ENCODE measurements at regions not wholly inside any gene's neighbourhood (a gene's known extent, or its start where the extent isn't known, plus 50 kb on each side); places are given as distances from the start of the nearest gene placed in this dataset.

- Histone ChIP-seq H3K4me3 (no peak overlapping the region), H3K36me3 (no peaks in the 10 kb centered on the region), H3K4me1 (no peaks in the 10 kb centered on the region), H3K9me3 (replicated peaks) (no peaks in the 10 kb centered on the region), H3K27me3 (ENCODE audit: low read depth) (peaks cover 5% of the 10 kb centered on the region), H3K27ac (replicated peaks) (no peak overlapping the region)
- no peak for TF ChIP-seq CTCF (IDR thresholded peaks at IDR 0.05; ENCODE audit: borderline replicate concordance)
- intact Hi-C loops (cut with micrococcal nuclease), result no loop called here
- no peak for DNase-seq
Measured at GRCh38 chr4:89519771-89520320, 212.2 kb upstream of the GPRIN3 start.

GRCh38 chr4:89518259-89518658, 210.7 kb upstream of the GPRIN3 start:
- DNase-seq, result no peak
- H3K27me3 ChIP-seq (ENCODE audit: low read depth), result peaks cover 6% of the 10 kb centered on the region
- TF ChIP-seq CTCF (IDR thresholded peaks at IDR 0.05; ENCODE audit: borderline replicate concordance), result no peak
- no peaks in the 10 kb centered on the region for H3K9me3 ChIP-seq (replicated peaks)
- H3K27ac ChIP-seq (replicated peaks), result no peak overlapping the region
- intact Hi-C loops (cut with micrococcal nuclease), result no loop called here
- H3K36me3 ChIP-seq, result no peaks in the 10 kb centered on the region
- H3K4me1 ChIP-seq, result no peaks in the 10 kb centered on the region
- H3K4me3 ChIP-seq, result no peak overlapping the region

- H3K27ac ChIP-seq (replicated peaks), result no peak overlapping the region
- H3K4me3 ChIP-seq, result no peak overlapping the region
- no peak for DNase-seq
- no peak for TF ChIP-seq CTCF (IDR thresholded peaks at IDR 0.05; ENCODE audit: borderline replicate concordance)
- no peaks in the 10 kb centered on the region for H3K4me1 ChIP-seq
- intact Hi-C loops (cut with micrococcal nuclease), result no loop called here
- no peaks in the 10 kb centered on the region for H3K36me3 ChIP-seq
- peaks cover 14% of the 10 kb centered on the region for H3K27me3 ChIP-seq (ENCODE audit: low read depth)
- no peaks in the 10 kb centered on the region for H3K9me3 ChIP-seq (replicated peaks)
Measured at GRCh38 chr4:89514811-89515210, 207.2 kb upstream of the GPRIN3 start.

GRCh38 chr4:89511776-89512175, 204.2 kb upstream of the GPRIN3 start:
- H3K9me3 ChIP-seq (replicated peaks), result no peaks in the 10 kb centered on the region
- no peaks in the 10 kb centered on the region for H3K36me3 ChIP-seq
- no peak for DNase-seq
- H3K27me3 ChIP-seq (ENCODE audit: low read depth), result peaks cover 14% of the 10 kb centered on the region
- no peak for TF ChIP-seq CTCF (IDR thresholded peaks at IDR 0.05; ENCODE audit: borderline replicate concordance)
- H3K4me3 ChIP-seq, result no peak overlapping the region
- no peak overlapping the region for H3K27ac ChIP-seq (replicated peaks)
- H3K4me1 ChIP-seq, result no peaks in the 10 kb centered on the region
- intact Hi-C loops (cut with micrococcal nuclease), result no loop called here

- no peaks in the 10 kb centered on the region for H3K9me3 ChIP-seq (replicated peaks)
- peaks cover 9% of the 10 kb centered on the region for H3K27me3 ChIP-seq (ENCODE audit: low read depth)
- no peak overlapping the region for H3K27ac ChIP-seq (replicated peaks)
- intact Hi-C loops (cut with micrococcal nuclease), result no loop called here
- DNase-seq, result no peak
- TF ChIP-seq CTCF (IDR thresholded peaks at IDR 0.05; ENCODE audit: borderline replicate concordance), result no peak
- no peaks in the 10 kb centered on the region for H3K36me3 ChIP-seq
- H3K4me3 ChIP-seq, result no peak overlapping the region
- no peaks in the 10 kb centered on the region for H3K4me1 ChIP-seq
Measured at GRCh38 chr4:89509708-89510281, 202.2 kb upstream of the GPRIN3 start.

Measured in left ventricle myocardium inferior (tissue), 1 donor.